AG09319 (cell line): ENCODE measurements at regions not wholly inside any gene's neighbourhood (a gene's known extent, or its start where the extent isn't known, plus 50 kb on each side); places are given as distances from the start of the nearest gene placed in this dataset.
"Not testable (repeated sequence)": the region's sequence is repeated elsewhere in the genome, so short reads cannot be mapped to it uniquely, and the experiment has no call there.

ENCODE experiments used
- DNase-seq: peaks from one replicate; pipeline ENCODE4 v3.0.0-alpha.2; 2010; ENCODE audit warnings: low read depth; ENCODE audit errors: extremely low read depth
- TF ChIP-seq, protein P1 (sequence below): IDR thresholded peaks from 2 replicates; pipeline ENCODE4 v1.5.1; 2011; ENCODE audit warnings: low read depth, mild to moderate bottlenecking, inconsistent platforms, low read length, moderate library complexity

DNA sequence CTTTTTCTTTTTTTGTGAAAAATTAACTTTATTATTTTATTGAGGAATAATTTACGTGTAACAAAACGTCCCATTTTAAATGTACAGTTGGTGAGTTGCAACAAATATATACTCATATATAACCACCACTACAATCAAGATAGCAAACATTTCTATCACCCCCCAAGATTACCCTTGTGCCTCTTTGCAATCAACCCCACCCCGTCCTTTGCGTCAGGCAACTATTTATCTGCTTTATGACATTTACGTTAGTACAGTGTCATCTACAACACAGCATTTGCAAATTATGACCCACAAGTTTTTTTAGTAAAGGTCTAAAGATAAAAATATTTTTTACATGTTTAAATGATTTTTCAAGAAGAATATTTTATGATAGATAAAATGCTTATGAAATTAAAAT, 485.6 kb upstream of the SOX9 start:
- TF ChIP-seq, protein P1, sequence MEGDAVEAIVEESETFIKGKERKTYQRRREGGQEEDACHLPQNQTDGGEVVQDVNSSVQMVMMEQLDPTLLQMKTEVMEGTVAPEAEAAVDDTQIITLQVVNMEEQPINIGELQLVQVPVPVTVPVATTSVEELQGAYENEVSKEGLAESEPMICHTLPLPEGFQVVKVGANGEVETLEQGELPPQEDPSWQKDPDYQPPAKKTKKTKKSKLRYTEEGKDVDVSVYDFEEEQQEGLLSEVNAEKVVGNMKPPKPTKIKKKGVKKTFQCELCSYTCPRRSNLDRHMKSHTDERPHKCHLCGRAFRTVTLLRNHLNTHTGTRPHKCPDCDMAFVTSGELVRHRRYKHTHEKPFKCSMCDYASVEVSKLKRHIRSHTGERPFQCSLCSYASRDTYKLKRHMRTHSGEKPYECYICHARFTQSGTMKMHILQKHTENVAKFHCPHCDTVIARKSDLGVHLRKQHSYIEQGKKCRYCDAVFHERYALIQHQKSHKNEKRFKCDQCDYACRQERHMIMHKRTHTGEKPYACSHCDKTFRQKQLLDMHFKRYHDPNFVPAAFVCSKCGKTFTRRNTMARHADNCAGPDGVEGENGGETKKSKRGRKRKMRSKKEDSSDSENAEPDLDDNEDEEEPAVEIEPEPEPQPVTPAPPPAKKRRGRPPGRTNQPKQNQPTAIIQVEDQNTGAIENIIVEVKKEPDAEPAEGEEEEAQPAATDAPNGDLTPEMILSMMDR: no peak

DNA sequence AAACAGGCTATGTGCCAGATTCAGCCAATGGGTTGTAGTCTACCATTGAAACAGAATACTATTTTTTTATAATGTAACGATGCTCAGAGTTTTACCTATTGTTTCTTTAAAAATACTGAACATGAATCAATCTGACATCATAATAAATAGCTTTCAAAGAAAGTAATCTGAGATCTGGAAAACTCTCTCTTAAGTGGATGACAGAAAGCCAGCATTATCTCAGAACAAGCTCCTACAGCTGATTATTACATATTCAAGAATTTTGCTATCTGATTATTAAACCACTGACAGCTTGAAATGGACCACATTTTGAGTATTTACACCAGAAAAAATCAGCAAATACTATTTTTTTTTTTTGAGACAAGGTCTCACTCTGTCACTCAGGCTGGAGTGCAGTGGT, 484.2 kb upstream of the SOX9 start:
- DNase-seq: no peak
- TF ChIP-seq, protein P1: no peak

More for the DNA sequence above, 485.6 kb upstream of the SOX9 start:
- no peak for DNase-seq

DNA sequence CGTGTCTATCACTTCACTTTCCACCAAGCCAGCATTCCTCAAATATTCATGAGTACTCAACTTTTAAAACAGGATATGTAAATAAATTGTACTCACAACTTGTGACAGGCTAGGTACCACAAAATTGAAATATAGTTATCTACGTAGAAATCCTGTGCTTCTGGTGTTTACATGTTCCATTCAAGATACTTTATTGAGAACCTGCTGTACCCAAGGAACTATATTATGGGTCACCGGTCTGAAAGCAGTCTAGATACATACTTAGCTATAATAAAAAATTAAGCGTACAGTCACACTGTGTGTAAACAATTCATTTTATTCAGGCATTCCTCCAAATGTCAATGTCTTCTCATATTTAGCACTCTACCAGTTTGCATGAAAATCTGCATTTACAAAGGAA, 482.2 kb upstream of the SOX9 start:
- TF ChIP-seq, protein P1: no peak
- no peak for DNase-seq

DNA sequence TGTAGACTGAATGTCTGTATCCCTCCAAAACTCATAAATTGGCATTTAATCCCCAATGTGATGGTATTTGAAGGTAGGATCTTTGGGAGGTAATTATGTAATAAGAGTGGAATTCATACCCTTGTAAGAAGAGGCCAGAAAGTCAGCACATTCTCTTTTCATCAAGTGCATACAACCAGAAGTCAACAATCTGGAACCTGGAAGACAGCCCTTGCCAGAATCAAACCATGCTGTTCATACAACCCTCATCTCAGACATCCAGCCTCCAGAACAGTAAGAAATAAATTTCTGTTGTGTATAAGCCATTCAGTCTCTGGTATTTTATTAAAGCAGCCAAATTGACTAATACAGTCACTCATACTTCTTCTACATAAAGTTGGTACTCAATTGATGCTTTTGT, 481.0 kb upstream of the SOX9 start:
- DNase-seq: no peak
- TF ChIP-seq, protein P1: no peak

DNA sequence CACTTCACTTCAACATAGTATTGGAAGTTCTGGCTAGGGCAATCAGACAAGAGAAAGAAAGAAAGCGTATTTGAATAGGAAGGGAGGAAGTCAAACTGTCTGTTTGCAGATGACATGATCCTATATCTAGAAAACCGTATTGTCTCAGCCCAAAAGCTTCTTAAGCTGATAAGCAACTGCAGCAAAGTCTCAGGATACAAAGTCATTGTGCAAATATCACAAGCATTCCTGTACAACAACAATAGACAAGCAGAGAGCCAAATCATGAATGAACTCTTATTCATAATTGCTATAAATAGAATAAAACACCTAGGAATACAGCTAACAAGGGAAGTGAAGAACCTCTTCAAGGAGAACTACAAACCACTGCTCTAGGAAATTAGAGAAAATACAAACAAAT, 473.9 kb upstream of the SOX9 start:
- DNase-seq: not testable (repeated sequence)

DNA sequence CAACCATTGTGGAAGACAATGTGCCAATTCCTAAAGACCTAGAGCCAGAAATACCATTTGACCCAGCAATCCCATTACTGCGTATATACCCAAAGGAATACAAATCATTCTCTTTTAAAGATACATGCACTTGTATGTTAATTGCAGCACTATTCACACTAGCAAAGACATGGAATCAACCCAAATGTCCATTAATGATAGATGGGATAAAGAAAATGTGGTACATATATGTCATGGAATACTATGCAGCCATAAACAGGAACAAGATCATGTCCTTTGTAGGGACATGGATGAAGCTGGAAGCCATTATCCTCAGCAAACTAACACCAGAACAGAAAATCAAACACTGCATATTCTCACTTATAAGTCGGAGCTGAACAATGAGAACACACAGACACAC, 472.5 kb upstream of the SOX9 start:
- not testable (repeated sequence) for DNase-seq

DNA sequence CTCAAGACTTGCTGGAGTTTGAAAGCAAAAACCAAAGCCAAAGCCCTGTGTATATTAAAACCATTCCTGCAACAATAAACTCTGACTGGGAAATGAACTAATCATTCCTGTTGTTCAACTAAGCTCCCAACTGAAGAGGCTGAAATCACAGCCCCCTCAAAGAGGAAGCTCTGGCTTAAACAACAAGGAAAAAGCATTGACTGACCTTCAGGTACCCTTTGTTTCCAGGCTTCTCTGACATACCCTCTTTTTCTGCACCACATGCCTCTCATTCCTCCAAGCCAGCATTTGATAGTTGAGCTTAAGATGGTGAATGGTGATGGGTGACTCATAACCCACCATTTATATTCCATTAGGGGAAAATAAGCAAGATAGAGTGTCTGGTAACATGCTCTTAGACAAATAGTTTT, 470.9 kb upstream of the SOX9 start:
- TF ChIP-seq, protein P1: no peak
- peak; percentile 19 for DNase-seq

DNA sequence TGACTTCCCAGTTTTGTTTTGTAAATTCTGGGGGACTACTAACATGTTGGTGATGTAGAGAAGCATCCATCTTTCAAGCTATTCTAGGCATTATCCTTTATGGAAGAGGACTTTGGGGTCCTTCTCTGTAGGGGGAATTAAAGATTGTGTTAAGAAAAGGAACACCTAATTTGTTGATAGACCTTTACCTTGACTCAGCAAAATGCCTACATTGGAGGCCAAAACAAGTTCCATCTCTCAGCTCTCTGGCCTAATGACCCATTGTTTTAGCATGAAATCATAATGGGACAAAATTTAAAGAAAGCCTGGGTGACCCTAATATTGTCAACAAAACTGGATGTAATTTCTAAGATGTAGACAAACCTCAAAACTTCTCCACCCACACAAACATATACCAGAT, 465.3 kb upstream of the SOX9 start:
- no peak for DNase-seq
- TF ChIP-seq, protein P1: no peak
